ENCODE measurements at regions not wholly inside any gene's neighbourhood (a gene's known extent, or its start where the extent isn't known, plus 50 kb on each side); places are given as distances from the start of the nearest gene placed in this dataset.

DNA sequence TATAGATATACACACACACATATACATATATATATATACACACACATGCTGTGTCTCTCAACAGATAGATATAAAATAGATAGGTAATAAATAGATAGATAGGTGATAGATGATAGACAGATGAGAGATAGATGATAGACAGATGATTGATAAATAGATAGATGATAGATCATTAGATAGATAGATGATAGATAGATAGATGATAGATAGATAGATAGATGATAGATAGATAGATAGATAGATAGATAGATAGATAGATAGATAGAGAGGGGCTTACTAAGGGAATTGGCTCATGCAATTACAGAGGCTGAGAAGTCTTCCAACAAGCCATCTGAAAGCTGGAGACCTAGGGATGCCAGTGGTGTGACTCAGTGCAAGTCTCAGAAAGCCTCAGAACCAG lies 394.5 kb downstream of the ICE1 start:
- TF ChIP-seq, protein P1, sequence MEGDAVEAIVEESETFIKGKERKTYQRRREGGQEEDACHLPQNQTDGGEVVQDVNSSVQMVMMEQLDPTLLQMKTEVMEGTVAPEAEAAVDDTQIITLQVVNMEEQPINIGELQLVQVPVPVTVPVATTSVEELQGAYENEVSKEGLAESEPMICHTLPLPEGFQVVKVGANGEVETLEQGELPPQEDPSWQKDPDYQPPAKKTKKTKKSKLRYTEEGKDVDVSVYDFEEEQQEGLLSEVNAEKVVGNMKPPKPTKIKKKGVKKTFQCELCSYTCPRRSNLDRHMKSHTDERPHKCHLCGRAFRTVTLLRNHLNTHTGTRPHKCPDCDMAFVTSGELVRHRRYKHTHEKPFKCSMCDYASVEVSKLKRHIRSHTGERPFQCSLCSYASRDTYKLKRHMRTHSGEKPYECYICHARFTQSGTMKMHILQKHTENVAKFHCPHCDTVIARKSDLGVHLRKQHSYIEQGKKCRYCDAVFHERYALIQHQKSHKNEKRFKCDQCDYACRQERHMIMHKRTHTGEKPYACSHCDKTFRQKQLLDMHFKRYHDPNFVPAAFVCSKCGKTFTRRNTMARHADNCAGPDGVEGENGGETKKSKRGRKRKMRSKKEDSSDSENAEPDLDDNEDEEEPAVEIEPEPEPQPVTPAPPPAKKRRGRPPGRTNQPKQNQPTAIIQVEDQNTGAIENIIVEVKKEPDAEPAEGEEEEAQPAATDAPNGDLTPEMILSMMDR (IDR thresholded peaks at IDR 0.05; ENCODE audit: control extremely low read depth in 1 of 3, insufficient read depth in 1 of 3, low read depth in 1 of 3, low read length in 3 of 3), result no peak
- no peak for TF ChIP-seq EGR1 (IDR thresholded peaks at IDR 0.05; ENCODE audit: borderline replicate concordance, low read depth, low read length)
- TF ChIP-seq POLR2A (IDR thresholded peaks at IDR 0.05; ENCODE audit: control extremely low read depth in 1 of 2, low read depth in 2 of 2, low read length in 2 of 2), result no peak
- no peak for TF ChIP-seq CEBPB (IDR thresholded peaks at IDR 0.05; ENCODE audit: low read depth, low read length)
- no peak for TF ChIP-seq EP300 (IDR thresholded peaks at IDR 0.05; ENCODE audit: borderline replicate concordance in 1 of 2, low read depth in 2 of 2, low read length in 2 of 2)
- TF ChIP-seq GABPA (IDR thresholded peaks at IDR 0.05; ENCODE audit: borderline replicate concordance, insufficient read depth, low read length), result no peak
- TF ChIP-seq, protein P2, sequence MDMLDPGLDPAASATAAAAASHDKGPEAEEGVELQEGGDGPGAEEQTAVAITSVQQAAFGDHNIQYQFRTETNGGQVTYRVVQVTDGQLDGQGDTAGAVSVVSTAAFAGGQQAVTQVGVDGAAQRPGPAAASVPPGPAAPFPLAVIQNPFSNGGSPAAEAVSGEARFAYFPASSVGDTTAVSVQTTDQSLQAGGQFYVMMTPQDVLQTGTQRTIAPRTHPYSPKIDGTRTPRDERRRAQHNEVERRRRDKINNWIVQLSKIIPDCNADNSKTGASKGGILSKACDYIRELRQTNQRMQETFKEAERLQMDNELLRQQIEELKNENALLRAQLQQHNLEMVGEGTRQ (IDR thresholded peaks at IDR 0.05; ENCODE audit: low read length), result no peak
- no peak for TF ChIP-seq EZH2 (IDR thresholded peaks at IDR 0.05; ENCODE audit: low read depth, low read length, severe bottlenecking)

All from H1 (cell line).